ENCODE measurements at regions not wholly inside any gene's neighbourhood (a gene's known extent, or its start where the extent isn't known, plus 50 kb on each side); places are given as distances from the start of the nearest gene placed in this dataset.

GRCh38 chr5:169398515-169398914, 97.6 kb upstream of the SLIT3 start:
- Mint-ChIP-seq H3K27ac (ENCODE audit: unreplicated experiment) (no peak overlapping the region), H3K4me1 (no peaks in the 10 kb centered on the region), H3K27me3 (ENCODE audit: low read depth) (peaks cover 8% of the 10 kb centered on the region), H3K9me3 (peaks cover 13% of the 10 kb centered on the region), H3K36me3 (ENCODE audit: low read depth) (no peaks in the 10 kb centered on the region), H3K4me3 (no peak overlapping the region)
- DNase-seq (ENCODE audit: low read depth, low spot score) = no peak
- TF ChIP-seq CTCF (conservative IDR thresholded peaks at IDR 0.05) = no peak

GRCh38 chr5:169395136-169395535, 94.2 kb upstream of the SLIT3 start:
- Mint-ChIP-seq H3K4me3 (no peak overlapping the region), H3K36me3 (ENCODE audit: low read depth) (no peaks in the 10 kb centered on the region), H3K4me1 (no peaks in the 10 kb centered on the region), H3K9me3 (peaks cover 13% of the 10 kb centered on the region), H3K27me3 (ENCODE audit: low read depth) (peaks cover 22% of the 10 kb centered on the region), H3K27ac (ENCODE audit: unreplicated experiment) (no peak overlapping the region)
- DNase-seq (ENCODE audit: low read depth, low spot score) = no peak
- TF ChIP-seq CTCF (conservative IDR thresholded peaks at IDR 0.05) = no peak

- H3K4me1 Mint-ChIP-seq = no peaks in the 10 kb centered on the region
- no peak overlapping the region for H3K27ac Mint-ChIP-seq (ENCODE audit: unreplicated experiment)
- DNase-seq (ENCODE audit: low read depth, low spot score) = no peak
- TF ChIP-seq CTCF (conservative IDR thresholded peaks at IDR 0.05) = no peak
- no peak overlapping the region for H3K4me3 Mint-ChIP-seq
- no peaks in the 10 kb centered on the region for H3K36me3 Mint-ChIP-seq (ENCODE audit: low read depth)
- H3K9me3 Mint-ChIP-seq = peaks cover 13% of the 10 kb centered on the region
- peaks cover 24% of the 10 kb centered on the region for H3K27me3 Mint-ChIP-seq (ENCODE audit: low read depth)
These were observed 93.4 kb upstream of the SLIT3 start for GRCh38 chr5:169394371-169394770.

- no peak for DNase-seq (ENCODE audit: low read depth, low spot score)
- H3K9me3 Mint-ChIP-seq = peaks cover 13% of the 10 kb centered on the region
- no peaks in the 10 kb centered on the region for H3K36me3 Mint-ChIP-seq (ENCODE audit: low read depth)
- peaks cover 24% of the 10 kb centered on the region for H3K27me3 Mint-ChIP-seq (ENCODE audit: low read depth)
- H3K27ac Mint-ChIP-seq (ENCODE audit: unreplicated experiment) = no peak overlapping the region
- no peak overlapping the region for H3K4me3 Mint-ChIP-seq
- no peaks in the 10 kb centered on the region for H3K4me1 Mint-ChIP-seq
- no peak for TF ChIP-seq CTCF (conservative IDR thresholded peaks at IDR 0.05)
These were observed 93.0 kb upstream of the SLIT3 start for GRCh38 chr5:169393907-169394306.

GRCh38 chr5:169390265-169390664, 89.3 kb upstream of the SLIT3 start:
- Mint-ChIP-seq H3K9me3 (no peaks in the 10 kb centered on the region), H3K4me3 (no peak overlapping the region), H3K27me3 (ENCODE audit: low read depth) (peaks cover 24% of the 10 kb centered on the region), H3K36me3 (ENCODE audit: low read depth) (no peaks in the 10 kb centered on the region), H3K27ac (ENCODE audit: unreplicated experiment) (no peak overlapping the region), H3K4me1 (no peaks in the 10 kb centered on the region)
- DNase-seq (ENCODE audit: low read depth, low spot score) = no peak
- TF ChIP-seq CTCF (conservative IDR thresholded peaks at IDR 0.05) = no peak

GRCh38 chr5:169389318-169389717, 88.4 kb upstream of the SLIT3 start:
- DNase-seq (ENCODE audit: low read depth, low spot score) = no peak
- TF ChIP-seq CTCF (conservative IDR thresholded peaks at IDR 0.05) = no peak
- Mint-ChIP-seq H3K27ac (ENCODE audit: unreplicated experiment) (no peak overlapping the region), H3K9me3 (no peaks in the 10 kb centered on the region), H3K4me3 (no peak overlapping the region), H3K36me3 (ENCODE audit: low read depth) (no peaks in the 10 kb centered on the region), H3K27me3 (ENCODE audit: low read depth) (peaks cover 21% of the 10 kb centered on the region), H3K4me1 (no peaks in the 10 kb centered on the region)

Measured in neural crest cell (in vitro differentiated cells).